C4-2B (cell line): ENCODE measurements at regions not wholly inside any gene's neighbourhood (a gene's known extent, or its start where the extent isn't known, plus 50 kb on each side); places are given as distances from the start of the nearest gene placed in this dataset.
"Not testable (repeated sequence)": the region's sequence is repeated elsewhere in the genome, so short reads cannot be mapped to it uniquely, and the experiment has no call there.

ENCODE experiments used
- H3K27ac ChIP-seq: fragments of 450-650 bp; 2 replicates; pipeline ENCODE4 v1.5.1; 2017
- ZFX ChIP-seq: fragments of 450-650 bp; IDR thresholded peaks from 2 replicates; pipeline ENCODE4 v1.6.1; 2017
- TF ChIP-seq, protein P1 (sequence below): fragments of 450-650 bp; conservative IDR thresholded peaks from 2 replicates; pipeline ENCODE4 v1.5.1; 2017; ENCODE audit warnings: mild to moderate bottlenecking

DNA sequence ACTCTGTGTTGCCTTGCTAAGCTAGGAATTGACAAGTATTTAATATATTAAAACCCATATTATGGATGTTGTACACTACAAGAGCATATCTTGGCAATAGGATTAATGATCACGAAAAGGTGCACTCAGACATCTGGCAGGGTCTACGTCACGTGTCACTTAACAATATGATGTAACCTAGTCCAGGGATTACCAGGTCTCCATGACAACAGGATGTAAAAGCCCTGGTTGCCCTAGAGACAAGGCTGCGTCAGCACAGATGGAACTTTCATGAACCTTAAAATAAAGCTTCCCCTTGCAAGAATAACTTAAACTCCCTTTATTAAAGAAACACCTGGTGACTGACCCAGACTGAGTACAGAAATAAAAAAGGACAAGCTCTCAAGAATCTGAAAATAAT is 717.8 kb downstream of the CDH18 start:
- TF ChIP-seq, protein P1, sequence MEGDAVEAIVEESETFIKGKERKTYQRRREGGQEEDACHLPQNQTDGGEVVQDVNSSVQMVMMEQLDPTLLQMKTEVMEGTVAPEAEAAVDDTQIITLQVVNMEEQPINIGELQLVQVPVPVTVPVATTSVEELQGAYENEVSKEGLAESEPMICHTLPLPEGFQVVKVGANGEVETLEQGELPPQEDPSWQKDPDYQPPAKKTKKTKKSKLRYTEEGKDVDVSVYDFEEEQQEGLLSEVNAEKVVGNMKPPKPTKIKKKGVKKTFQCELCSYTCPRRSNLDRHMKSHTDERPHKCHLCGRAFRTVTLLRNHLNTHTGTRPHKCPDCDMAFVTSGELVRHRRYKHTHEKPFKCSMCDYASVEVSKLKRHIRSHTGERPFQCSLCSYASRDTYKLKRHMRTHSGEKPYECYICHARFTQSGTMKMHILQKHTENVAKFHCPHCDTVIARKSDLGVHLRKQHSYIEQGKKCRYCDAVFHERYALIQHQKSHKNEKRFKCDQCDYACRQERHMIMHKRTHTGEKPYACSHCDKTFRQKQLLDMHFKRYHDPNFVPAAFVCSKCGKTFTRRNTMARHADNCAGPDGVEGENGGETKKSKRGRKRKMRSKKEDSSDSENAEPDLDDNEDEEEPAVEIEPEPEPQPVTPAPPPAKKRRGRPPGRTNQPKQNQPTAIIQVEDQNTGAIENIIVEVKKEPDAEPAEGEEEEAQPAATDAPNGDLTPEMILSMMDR, result no peak
- no peak for TF ChIP-seq ZFX
- H3K27ac ChIP-seq, result no peak overlapping the region

DNA sequence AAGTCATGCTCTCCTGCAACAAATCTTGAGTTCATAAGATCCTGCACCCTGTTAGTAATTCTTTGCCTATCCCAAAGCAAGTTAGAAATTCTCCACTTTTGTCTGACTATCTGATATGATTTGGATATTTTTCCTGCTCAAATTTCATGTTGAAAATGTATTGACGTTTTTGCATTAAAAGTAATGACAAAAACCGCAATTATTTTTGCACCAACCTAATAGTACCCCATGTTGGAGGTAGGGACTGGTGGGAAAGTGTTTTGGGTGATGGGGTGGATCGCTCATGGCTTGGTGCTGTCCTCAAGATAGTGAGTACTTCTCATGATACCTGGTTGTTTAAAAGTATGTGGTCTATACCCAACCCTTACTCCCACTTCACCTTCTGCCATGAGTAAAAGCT is 713.4 kb downstream of the CDH18 start:
- TF ChIP-seq, protein P1, result no peak

DNA sequence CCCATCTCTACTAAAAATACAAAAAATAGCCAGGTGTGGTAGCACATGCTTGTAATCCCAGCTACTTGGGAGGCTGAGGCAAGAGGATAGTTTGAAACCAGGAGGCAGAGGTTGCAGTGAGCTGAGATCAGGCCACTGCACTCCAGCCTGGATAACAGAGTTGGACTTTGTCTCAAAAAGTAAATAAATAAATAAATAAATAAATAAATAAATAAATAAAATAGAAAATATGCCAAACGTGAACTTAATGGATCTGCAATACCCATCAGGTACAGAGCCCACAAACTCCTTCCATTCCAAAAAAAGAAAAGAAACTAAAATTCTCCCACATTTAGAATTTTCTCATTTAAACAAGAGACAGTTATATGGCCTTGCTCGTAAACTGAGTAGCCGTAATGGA is 702.7 kb downstream of the CDH18 start:
- H3K27ac ChIP-seq, result no peak overlapping the region
- TF ChIP-seq ZFX, result no peak
- TF ChIP-seq, protein P1, result no peak

More for the DNA sequence above, 713.4 kb downstream of the CDH18 start:
- H3K27ac ChIP-seq, result no peak overlapping the region

DNA sequence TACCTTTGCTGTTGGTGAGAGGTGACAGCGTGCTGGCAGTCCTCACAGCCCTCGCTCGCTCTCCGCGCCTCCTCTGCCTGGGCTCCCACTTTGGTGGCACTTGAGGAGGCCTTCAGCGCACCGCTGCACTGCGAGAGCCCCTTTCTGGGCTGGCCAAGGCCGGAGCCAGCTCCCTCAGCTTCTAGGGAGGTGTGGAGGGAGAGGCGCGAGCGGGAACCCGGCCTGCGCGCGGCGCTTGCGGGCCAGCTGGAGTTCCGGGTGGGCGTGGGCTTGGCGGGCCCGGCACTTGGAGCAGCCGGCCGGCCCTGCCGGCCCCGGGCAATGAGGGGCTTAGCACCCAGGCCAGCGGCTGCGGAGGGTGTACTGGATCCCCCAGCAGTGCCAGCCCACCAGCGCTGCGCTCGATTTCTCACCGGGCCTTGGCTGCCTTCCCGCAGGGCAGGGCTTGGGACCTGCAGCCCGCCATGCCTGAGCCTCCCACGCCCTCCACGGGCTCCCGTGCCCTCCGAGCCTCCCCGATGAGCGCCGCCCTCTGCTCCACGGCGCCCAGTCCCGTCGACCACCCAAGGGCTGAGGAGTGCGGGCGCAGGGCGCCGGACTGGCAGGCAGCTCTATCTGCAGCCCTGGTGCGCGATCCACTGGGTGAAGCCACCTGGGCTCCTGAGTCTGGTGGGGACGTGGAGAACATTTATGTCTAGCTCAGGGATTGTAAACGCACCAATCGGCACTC is 700.3 kb downstream of the CDH18 start:
- H3K27ac ChIP-seq, result not testable (repeated sequence)

DNA sequence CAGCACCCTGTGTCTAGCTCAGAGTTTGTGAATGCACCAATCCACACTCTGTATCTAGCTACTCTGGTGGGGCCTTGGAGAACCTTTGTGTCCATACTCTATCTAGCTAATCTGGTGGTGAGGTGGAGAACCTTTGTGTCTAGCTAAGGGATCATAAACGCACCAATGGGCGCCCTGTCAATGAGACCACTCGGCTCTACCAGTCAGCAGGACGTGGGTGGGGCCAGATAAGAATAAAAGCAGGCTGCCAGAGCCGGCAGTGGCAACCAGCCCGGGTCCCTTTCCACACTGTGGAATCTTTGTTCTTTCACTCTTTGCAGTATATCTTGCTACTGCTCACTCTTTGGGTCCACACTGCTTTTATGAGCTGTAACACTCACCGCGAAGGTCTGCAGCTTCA is 699.7 kb downstream of the CDH18 start:
- H3K27ac ChIP-seq, result not testable (repeated sequence)

DNA sequence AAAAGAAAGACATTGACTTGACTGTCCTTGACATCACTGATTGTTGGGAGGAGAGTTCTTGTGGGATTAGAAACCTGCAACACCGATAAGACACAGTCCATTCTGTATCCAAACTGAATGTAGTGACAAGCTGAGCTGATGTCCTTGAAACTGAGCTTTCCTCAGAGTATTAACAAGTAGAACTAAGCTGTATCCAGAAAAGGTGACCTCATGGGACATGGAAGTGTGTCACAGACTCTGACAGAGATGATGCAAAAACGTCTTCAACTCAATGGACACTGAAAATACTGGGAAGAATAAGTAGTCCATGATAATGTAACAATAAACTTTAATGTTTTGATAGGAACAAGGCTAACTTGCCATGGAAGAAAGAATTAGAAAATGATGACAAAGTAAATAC is 690.1 kb downstream of the CDH18 start:
- no peak overlapping the region for H3K27ac ChIP-seq
- no peak for TF ChIP-seq ZFX

DNA sequence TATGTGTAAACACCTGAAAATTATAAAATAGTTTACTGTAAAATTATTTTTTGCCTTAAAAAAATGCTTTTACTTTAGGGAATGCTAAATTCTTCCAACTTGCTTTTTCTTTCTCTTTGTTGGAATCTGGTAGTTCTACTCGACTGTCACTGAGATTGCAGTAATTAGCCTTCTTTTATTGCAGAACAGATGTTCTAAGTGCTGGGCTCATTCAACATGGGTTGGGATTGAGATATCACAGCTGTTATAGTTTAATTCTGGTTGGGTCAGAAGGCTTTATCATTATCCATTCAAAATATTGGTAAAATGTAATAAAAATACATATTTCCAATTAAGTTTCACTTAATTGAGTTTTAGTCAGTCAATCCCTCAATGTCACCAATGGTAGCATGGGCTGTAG is 686.7 kb downstream of the CDH18 start:
- TF ChIP-seq, protein P1, result no peak
- no peak for TF ChIP-seq ZFX
- H3K27ac ChIP-seq, result no peak overlapping the region

DNA sequence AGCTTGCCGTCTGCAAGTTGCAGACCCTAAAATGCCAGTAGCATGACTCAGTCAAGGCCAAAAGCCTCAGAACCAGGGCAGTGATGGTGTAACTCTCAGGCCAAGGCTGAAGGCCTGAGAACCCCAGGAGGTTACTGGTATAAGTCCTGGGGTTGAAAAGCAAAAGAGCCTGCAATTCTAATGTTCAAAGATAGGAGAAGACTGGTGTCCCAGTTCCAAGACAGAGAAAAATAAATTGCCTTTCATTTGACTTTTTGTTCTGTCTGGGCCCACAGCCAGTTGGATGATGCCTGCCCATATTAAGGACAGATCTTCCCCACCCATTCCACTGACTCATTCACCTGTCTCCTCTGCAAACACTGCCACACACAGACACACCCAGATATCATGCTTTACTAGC is 673.2 kb downstream of the CDH18 start:
- H3K27ac ChIP-seq, result no peak overlapping the region
- no peak for TF ChIP-seq ZFX
- TF ChIP-seq, protein P1, result no peak; the same call in 1 of the 2 replicates

DNA sequence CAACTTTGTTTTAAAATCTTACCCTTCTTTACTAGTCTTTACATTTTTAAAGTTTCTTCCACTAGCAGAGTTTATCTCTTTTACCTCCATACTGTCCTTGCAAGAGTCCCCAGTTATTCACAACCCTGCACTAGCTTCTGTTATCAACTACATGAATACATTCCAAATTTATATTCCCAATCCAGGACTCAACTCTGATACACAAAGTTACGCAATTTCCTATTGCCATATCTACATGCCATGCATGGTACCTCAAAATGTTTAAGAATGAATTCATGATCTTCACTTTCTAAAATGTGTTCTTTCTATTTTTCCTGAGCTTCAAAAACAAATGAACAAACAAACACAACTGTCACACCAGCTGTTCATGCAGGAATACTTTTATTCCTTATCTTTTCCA is 668.7 kb downstream of the CDH18 start:
- H3K27ac ChIP-seq, result no peak overlapping the region
- TF ChIP-seq, protein P1, result no peak
